ENCODE measurements at regions not wholly inside any gene's neighbourhood (a gene's known extent, or its start where the extent isn't known, plus 50 kb on each side); places are given as distances from the start of the nearest gene placed in this dataset.
"Not testable (repeated sequence)": the region's sequence is repeated elsewhere in the genome, so short reads cannot be mapped to it uniquely, and the experiment has no call there.

DNA sequence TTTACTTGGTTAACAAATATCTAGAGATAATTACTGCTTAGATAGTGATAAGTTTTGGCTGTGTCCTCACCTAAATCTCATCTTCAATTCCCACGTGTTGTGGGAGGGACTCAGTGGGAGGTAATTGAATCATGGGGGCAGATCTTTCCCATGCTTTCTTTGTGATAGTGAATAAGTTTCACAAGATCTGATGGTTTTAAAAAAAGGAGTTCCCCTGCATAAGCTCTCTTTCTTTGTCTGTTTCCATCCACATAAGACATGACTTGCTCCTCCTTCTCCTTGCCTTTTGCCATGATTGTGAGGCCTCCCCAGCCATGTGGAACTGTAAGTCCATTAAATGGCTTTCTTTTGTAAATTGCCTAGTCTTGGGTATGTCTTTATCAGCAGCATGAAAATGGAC is 266.0 kb upstream of the ANKRD50 start:
- TF ChIP-seq, protein P1, sequence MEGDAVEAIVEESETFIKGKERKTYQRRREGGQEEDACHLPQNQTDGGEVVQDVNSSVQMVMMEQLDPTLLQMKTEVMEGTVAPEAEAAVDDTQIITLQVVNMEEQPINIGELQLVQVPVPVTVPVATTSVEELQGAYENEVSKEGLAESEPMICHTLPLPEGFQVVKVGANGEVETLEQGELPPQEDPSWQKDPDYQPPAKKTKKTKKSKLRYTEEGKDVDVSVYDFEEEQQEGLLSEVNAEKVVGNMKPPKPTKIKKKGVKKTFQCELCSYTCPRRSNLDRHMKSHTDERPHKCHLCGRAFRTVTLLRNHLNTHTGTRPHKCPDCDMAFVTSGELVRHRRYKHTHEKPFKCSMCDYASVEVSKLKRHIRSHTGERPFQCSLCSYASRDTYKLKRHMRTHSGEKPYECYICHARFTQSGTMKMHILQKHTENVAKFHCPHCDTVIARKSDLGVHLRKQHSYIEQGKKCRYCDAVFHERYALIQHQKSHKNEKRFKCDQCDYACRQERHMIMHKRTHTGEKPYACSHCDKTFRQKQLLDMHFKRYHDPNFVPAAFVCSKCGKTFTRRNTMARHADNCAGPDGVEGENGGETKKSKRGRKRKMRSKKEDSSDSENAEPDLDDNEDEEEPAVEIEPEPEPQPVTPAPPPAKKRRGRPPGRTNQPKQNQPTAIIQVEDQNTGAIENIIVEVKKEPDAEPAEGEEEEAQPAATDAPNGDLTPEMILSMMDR (IDR thresholded peaks at IDR 0.05; ENCODE audit: low read length): not testable (repeated sequence)
- TF ChIP-seq EZH2 (IDR thresholded peaks at IDR 0.05; ENCODE audit: borderline replicate concordance, low read length): not testable (repeated sequence)

Measured in OCI-LY1 (cell line).